Stimulated activated memory B cell treated with anti-CD40 and anti-IgM and Interleukin-4, amounts not matched to agents 10 μg/mL and 1 μg/mL and 100 μg/mL, for 72 hours (primary cell): ENCODE measurements at regions not wholly inside any gene's neighbourhood (a gene's known extent, or its start where the extent isn't known, plus 50 kb on each side); places are given as distances from the start of the nearest gene placed in this dataset.

ENCODE experiments used
- ATAC-seq: fragments of 150-1000 bp; cut with Tn5 transposase; 2 replicates; pipeline ENCODE4 v1.10.0; 2021
- H3K27ac Mint-ChIP-seq: one replicate; pipeline ENCODE4 v1.8.0; 2022; ENCODE audit warnings: mild to moderate bottlenecking, mixed read lengths
- H3K27me3 Mint-ChIP-seq: one replicate; pipeline ENCODE4 v1.8.0; 2022; ENCODE audit warnings: mixed read lengths
- H3K36me3 Mint-ChIP-seq: one replicate; pipeline ENCODE4 v1.8.0; 2022; ENCODE audit warnings: mixed read lengths
- H3K4me1 Mint-ChIP-seq: one replicate; pipeline ENCODE4 v1.8.0; 2022; ENCODE audit warnings: mixed read lengths
- H3K4me3 Mint-ChIP-seq: one replicate; pipeline ENCODE4 v1.8.0; 2022; ENCODE audit warnings: mild to moderate bottlenecking, moderate library complexity, mixed read lengths
- H3K9me3 Mint-ChIP-seq: one replicate; pipeline ENCODE4 v1.8.0; 2022; ENCODE audit warnings: mixed read lengths

- no peak for ATAC-seq
- no peaks in the 10 kb centered on the region for H3K36me3 Mint-ChIP-seq
- H3K27ac Mint-ChIP-seq = no peak overlapping the region
- H3K27me3 Mint-ChIP-seq = peaks cover 28% of the 10 kb centered on the region
- H3K9me3 Mint-ChIP-seq = no peaks in the 10 kb centered on the region
- H3K4me3 Mint-ChIP-seq = no peak overlapping the region
- peaks cover 25% of the 10 kb centered on the region for H3K4me1 Mint-ChIP-seq
Observed at GRCh38 chr9:89697553-89697952, 92.7 kb downstream of the GADD45G start.

- H3K9me3 Mint-ChIP-seq = no peaks in the 10 kb centered on the region
- ATAC-seq = no peak
- no peak overlapping the region for H3K4me3 Mint-ChIP-seq
- no peaks in the 10 kb centered on the region for H3K36me3 Mint-ChIP-seq
- H3K4me1 Mint-ChIP-seq = peaks cover 30% of the 10 kb centered on the region
- H3K27me3 Mint-ChIP-seq = peaks cover 19% of the 10 kb centered on the region
- H3K27ac Mint-ChIP-seq = no peak overlapping the region
Observed at GRCh38 chr9:89698411-89699005, 93.7 kb downstream of the GADD45G start.

GRCh38 chr9:89699646-89700045 lies 94.8 kb downstream of the GADD45G start:
- peak overlapping the region; percentile 2 for H3K4me3 Mint-ChIP-seq
- H3K27ac Mint-ChIP-seq = peak overlapping the region; percentile 65
- H3K9me3 Mint-ChIP-seq = no peaks in the 10 kb centered on the region
- peaks cover 39% of the 10 kb centered on the region for H3K4me1 Mint-ChIP-seq
- H3K36me3 Mint-ChIP-seq = no peaks in the 10 kb centered on the region
- H3K27me3 Mint-ChIP-seq = peaks cover 8% of the 10 kb centered on the region
- no peak for ATAC-seq

GRCh38 chr9:89701221-89701798 lies 96.5 kb downstream of the GADD45G start:
- Mint-ChIP-seq H3K27ac (peak overlapping the region; percentile 65), H3K27me3 (no peaks in the 10 kb centered on the region), H3K9me3 (no peaks in the 10 kb centered on the region), H3K4me3 (peak overlapping the region; percentile 57), H3K36me3 (no peaks in the 10 kb centered on the region), H3K4me1 (peaks cover 50% of the 10 kb centered on the region)
- peak; percentile 95 for ATAC-seq

- Mint-ChIP-seq H3K4me3 (no peak overlapping the region), H3K9me3 (no peaks in the 10 kb centered on the region), H3K36me3 (no peaks in the 10 kb centered on the region), H3K27me3 (no peaks in the 10 kb centered on the region), H3K27ac (peak overlapping the region; percentile 65), H3K4me1 (peaks cover 61% of the 10 kb centered on the region)
- ATAC-seq = no peak
Observed at GRCh38 chr9:89702401-89702800, 97.6 kb downstream of the GADD45G start.

- peaks cover 59% of the 10 kb centered on the region for H3K4me1 Mint-ChIP-seq
- H3K9me3 Mint-ChIP-seq = no peaks in the 10 kb centered on the region
- no peak for ATAC-seq
- H3K4me3 Mint-ChIP-seq = no peak overlapping the region
- no peaks in the 10 kb centered on the region for H3K36me3 Mint-ChIP-seq
- peak overlapping the region; percentile 38 for H3K27ac Mint-ChIP-seq
- peaks cover 13% of the 10 kb centered on the region for H3K27me3 Mint-ChIP-seq
Observed at GRCh38 chr9:89705651-89706050, 100.8 kb downstream of the GADD45G start.

GRCh38 chr9:89706086-89706485 lies 101.3 kb downstream of the GADD45G start:
- Mint-ChIP-seq H3K4me3 (no peak overlapping the region), H3K27me3 (peaks cover 13% of the 10 kb centered on the region), H3K27ac (peak overlapping the region; percentile 38), H3K9me3 (no peaks in the 10 kb centered on the region), H3K36me3 (no peaks in the 10 kb centered on the region), H3K4me1 (peaks cover 57% of the 10 kb centered on the region)
- no peak for ATAC-seq

- peak; percentile 67 for ATAC-seq
- Mint-ChIP-seq H3K4me3 (peak overlapping the region; percentile 22), H3K9me3 (no peaks in the 10 kb centered on the region), H3K27me3 (peaks cover 13% of the 10 kb centered on the region), H3K27ac (peak overlapping the region; percentile 45), H3K36me3 (no peaks in the 10 kb centered on the region), H3K4me1 (peaks cover 50% of the 10 kb centered on the region)
Observed at GRCh38 chr9:89706731-89707191, 101.9 kb downstream of the GADD45G start.

GRCh38 chr9:89710697-89711096 lies 105.9 kb downstream of the GADD45G start:
- no peak for ATAC-seq
- peaks cover 26% of the 10 kb centered on the region for H3K4me1 Mint-ChIP-seq

GRCh38 chr9:89711866-89712265 lies 107.1 kb downstream of the GADD45G start:
- no peak overlapping the region for H3K27ac Mint-ChIP-seq
- peaks cover under 1% of the 10 kb centered on the region for H3K9me3 Mint-ChIP-seq
- peaks cover 13% of the 10 kb centered on the region for H3K27me3 Mint-ChIP-seq
- H3K36me3 Mint-ChIP-seq = no peaks in the 10 kb centered on the region
- no peak overlapping the region for H3K4me3 Mint-ChIP-seq
- peaks cover 19% of the 10 kb centered on the region for H3K4me1 Mint-ChIP-seq
- no peak for ATAC-seq

More at GRCh38 chr9:89710697-89711096, 105.9 kb downstream of the GADD45G start:
- H3K4me3 Mint-ChIP-seq = no peak overlapping the region
- H3K27me3 Mint-ChIP-seq = peaks cover 13% of the 10 kb centered on the region
- H3K36me3 Mint-ChIP-seq = no peaks in the 10 kb centered on the region
- H3K27ac Mint-ChIP-seq = no peak overlapping the region
- no peaks in the 10 kb centered on the region for H3K9me3 Mint-ChIP-seq

- Mint-ChIP-seq H3K4me3 (no peak overlapping the region), H3K4me1 (peaks cover 19% of the 10 kb centered on the region), H3K27me3 (peaks cover 13% of the 10 kb centered on the region), H3K9me3 (peaks cover 4% of the 10 kb centered on the region), H3K27ac (no peak overlapping the region), H3K36me3 (no peaks in the 10 kb centered on the region)
- ATAC-seq = no peak
Observed at GRCh38 chr9:89712283-89712682, 107.5 kb downstream of the GADD45G start.

GRCh38 chr9:89714321-89714720 lies 109.5 kb downstream of the GADD45G start:
- Mint-ChIP-seq H3K9me3 (peaks cover 4% of the 10 kb centered on the region), H3K4me1 (peaks cover 9% of the 10 kb centered on the region), H3K27ac (no peak overlapping the region), H3K36me3 (no peaks in the 10 kb centered on the region), H3K4me3 (no peak overlapping the region), H3K27me3 (peaks cover 5% of the 10 kb centered on the region)
- no peak for ATAC-seq

- Mint-ChIP-seq H3K27me3 (no peaks in the 10 kb centered on the region), H3K4me3 (no peak overlapping the region), H3K9me3 (peaks cover 4% of the 10 kb centered on the region), H3K4me1 (peaks cover 9% of the 10 kb centered on the region), H3K27ac (no peak overlapping the region), H3K36me3 (no peaks in the 10 kb centered on the region)
- ATAC-seq = no peak
Observed at GRCh38 chr9:89715318-89715858, 110.6 kb downstream of the GADD45G start.

GRCh38 chr9:89715881-89716280 lies 111.1 kb downstream of the GADD45G start:
- Mint-ChIP-seq H3K27ac (no peak overlapping the region), H3K4me3 (no peak overlapping the region), H3K27me3 (no peaks in the 10 kb centered on the region), H3K4me1 (peaks cover 9% of the 10 kb centered on the region), H3K9me3 (peaks cover 4% of the 10 kb centered on the region), H3K36me3 (no peaks in the 10 kb centered on the region)
- ATAC-seq = no peak

- Mint-ChIP-seq H3K4me1 (peaks cover 9% of the 10 kb centered on the region), H3K9me3 (peaks cover 4% of the 10 kb centered on the region), H3K36me3 (no peaks in the 10 kb centered on the region), H3K27ac (no peak overlapping the region), H3K27me3 (no peaks in the 10 kb centered on the region), H3K4me3 (no peak overlapping the region)
- ATAC-seq = peak; percentile 71
Observed at GRCh38 chr9:89716559-89716958, 111.7 kb downstream of the GADD45G start.

GRCh38 chr9:89718176-89718575 lies 113.4 kb downstream of the GADD45G start:
- H3K36me3 Mint-ChIP-seq = no peaks in the 10 kb centered on the region
- H3K4me1 Mint-ChIP-seq = peaks cover 9% of the 10 kb centered on the region
- H3K27ac Mint-ChIP-seq = no peak overlapping the region
- H3K9me3 Mint-ChIP-seq = peaks cover 4% of the 10 kb centered on the region
- ATAC-seq = no peak
- H3K27me3 Mint-ChIP-seq = no peaks in the 10 kb centered on the region
- no peak overlapping the region for H3K4me3 Mint-ChIP-seq
